Transverse colon (tissue), 4 donors: ENCODE measurements at regions not wholly inside any gene's neighbourhood (a gene's known extent, or its start where the extent isn't known, plus 50 kb on each side); places are given as distances from the start of the nearest gene placed in this dataset.

Source experiments
- CTCF ChIP-seq, 5 experiments: fragments of 200-600 bp in 3 of 5; fragments of 450-650 bp in 2 of 5; sonication (generic) in 3 of 5; IDR thresholded peaks; 1 replicate in 2 of 5; 2 replicates in 3 of 5; pipeline ENCODE4 v1.5.1; 2016 to 2017; ENCODE audit warnings: antibody characterized with exemption in 5 of 5, inconsistent platforms in 3 of 5, mild to moderate bottlenecking in 2 of 5, moderate library complexity in 1 of 5
- EP300 ChIP-seq: sonication (generic); formaldehyde crosslinking; IDR thresholded peaks from one replicate; pipeline ENCODE4 v1.6.1; 2017; ENCODE audit warnings: antibody characterized with exemption, low read depth
- POLR2AphosphoS5 ChIP-seq, 3 donors: sonication (generic); formaldehyde crosslinking; IDR thresholded peaks; one replicate each; pipeline ENCODE4 v1.6.1; 2016; ENCODE audit warnings: antibody characterized with exemption in 3 of 3

- TF ChIP-seq CTCF (IDR thresholded peaks at IDR 0.05) (no peak), EP300 (no peak), POLR2AphosphoS5 (IDR thresholded peaks at IDR 0.05) (no peak)
Observed at GRCh38 chr14:26180221-26180620, 417.6 kb downstream of the NOVA1 start.
